GM21528 (cell line): ENCODE measurements at regions not wholly inside any gene's neighbourhood (a gene's known extent, or its start where the extent isn't known, plus 50 kb on each side); places are given as distances from the start of the nearest gene placed in this dataset.

Source experiments
- ATAC-seq: cut with Tn5 transposase; IDR thresholded peaks from one replicate; pipeline ENCODE4 v1.9.1; 2021; ENCODE audit warnings: mild to moderate bottlenecking, moderate library complexity; ENCODE audit not compliant: unreplicated experiment, low FRiP score

DNA sequence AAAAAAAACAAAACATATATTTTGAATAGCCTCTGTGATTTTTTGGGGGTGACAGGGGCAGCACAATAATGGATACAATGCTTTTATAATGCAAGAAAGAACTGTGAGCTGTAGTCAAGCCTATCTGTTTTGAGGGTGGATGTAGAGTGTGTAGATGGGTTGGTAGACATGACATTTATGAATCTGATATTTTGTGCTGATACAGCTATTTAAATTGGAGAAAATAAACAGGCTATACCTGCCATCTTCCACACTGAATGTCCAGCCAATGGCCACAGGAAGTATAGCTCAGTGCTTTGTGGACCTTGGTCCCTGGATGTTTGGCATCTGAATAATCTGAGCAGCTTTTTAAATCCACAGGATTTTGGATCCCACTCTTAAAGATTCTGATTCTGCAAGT, 175.0 kb downstream of the NEDD1 start:
- ATAC-seq = no peak

DNA sequence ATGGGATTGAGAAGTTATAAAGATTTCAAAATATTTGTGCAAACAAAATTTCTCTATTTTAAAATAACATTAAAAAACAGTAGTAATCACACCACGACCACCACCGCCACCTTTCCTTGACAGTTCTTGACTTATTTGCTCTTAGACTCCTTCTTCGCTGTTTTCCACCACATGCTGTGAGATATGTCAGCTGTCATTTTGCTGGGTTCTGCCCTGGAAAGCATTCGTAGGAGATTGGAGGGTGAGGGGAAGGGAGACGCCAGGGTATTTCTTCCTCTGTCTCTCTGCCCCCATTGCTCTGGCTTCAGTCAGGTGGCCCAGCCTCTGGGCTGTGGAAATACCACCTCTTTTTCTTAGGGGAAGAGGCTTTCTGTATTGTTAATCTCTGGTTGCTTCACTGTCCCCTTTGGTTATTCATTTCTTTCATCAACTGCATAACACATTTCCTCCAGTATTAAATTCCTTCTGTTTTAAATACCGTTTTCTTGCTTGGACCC, 186.2 kb downstream of the NEDD1 start:
- ATAC-seq = no peak

DNA sequence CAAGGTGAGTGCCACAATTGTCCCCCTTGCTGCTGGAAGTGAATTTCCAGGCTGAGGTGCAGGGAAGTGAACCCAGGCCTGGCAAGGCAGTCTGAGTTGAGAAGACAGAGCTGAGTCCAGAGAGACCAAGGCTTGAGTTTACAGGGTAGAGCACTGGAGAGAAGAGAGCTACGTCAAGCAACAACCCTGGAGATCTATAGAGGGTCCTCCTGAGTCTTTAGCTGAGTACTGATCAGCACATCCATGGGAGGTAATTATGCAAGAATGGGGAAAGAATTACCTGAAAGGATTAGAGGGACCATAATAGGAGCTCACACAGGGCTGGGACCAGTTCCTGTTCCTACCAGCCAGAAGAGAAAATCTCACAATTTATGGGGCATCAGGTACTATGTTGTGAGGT, 190.7 kb downstream of the NEDD1 start:
- no peak for ATAC-seq

DNA sequence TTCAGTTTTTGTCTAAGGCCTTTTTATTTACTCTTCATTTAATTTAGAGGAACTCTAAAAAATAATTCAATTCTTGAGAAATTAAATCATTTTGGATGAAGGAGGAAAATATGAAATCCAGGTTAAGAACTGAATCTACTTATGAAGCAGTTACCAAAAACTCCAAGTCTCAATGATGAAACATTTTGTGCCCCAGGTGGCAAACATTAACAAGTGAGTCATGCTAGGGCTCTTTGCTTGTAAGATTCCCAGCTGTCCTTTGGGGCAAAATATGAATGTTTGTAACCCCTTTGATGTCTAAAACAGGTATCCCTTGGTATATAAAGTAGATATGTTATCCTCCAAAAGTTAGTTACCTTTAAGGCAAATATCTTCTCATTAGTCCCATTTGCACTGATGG, 202.4 kb downstream of the NEDD1 start:
- no peak for ATAC-seq

DNA sequence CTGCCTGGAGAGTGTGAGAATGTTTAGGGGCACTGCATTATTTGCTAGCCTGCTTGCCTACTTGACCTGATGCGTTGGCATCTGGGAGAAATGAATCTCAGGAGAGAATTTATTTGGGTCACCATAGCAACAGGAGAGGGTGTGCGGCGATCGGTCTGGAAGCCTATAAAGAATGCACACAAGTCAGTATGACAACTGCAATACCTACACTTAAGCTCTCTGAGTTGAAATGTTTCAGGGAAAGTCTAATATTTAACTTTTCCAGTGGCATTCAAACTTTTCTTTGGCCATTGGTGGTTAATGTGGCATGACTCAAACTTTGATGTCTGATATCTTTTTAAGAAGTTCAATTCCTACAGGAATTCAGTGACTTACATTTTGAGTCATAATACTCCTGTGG, 205.1 kb downstream of the NEDD1 start:
- no peak for ATAC-seq

DNA sequence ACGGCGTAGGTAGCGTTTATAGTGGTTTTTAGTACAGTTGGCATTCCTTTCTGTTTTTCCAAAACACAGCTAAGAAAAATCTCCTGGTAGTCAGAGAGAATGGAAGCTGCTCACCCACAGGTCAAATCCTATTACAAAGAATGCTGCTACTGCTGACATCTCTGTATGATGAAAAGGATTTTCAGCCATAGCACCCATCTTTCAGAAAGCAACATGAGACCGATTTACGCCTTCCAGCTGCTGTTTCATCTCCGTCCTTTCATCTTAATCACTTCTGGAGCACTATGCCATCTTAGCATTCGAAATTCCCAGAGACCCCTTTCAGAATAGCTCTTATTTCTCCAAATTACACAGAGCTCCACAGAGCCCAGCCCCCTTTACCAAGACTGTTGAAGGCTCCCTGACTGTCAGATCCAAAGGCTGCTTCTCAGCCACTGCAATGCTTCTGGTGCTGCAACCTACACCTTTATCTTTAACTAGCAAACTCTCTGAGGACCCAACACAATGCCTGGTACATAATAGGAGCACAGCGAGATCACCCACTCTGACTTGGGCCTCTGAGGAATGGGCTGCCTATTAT, 211.8 kb downstream of the NEDD1 start:
- no peak for ATAC-seq

DNA sequence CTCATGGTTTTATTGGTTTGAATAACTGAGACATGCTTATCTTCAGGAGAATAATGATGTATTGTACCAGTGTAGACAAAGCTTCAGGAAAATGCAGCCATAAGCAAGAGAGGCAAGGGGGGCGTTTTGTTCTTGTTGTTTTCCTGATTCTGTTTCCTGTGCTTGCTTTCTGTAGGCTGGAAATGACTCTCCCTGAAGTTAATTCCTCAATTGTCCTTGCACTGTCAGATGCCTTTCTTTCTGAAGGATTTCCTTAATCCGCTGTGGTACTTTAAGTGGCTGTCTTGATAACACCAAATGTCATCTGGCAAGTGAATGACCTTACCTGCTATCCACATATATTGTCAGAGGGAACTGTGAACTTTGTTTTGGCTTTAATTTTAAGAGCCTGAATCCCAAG, 220.0 kb downstream of the NEDD1 start:
- ATAC-seq = no peak

DNA sequence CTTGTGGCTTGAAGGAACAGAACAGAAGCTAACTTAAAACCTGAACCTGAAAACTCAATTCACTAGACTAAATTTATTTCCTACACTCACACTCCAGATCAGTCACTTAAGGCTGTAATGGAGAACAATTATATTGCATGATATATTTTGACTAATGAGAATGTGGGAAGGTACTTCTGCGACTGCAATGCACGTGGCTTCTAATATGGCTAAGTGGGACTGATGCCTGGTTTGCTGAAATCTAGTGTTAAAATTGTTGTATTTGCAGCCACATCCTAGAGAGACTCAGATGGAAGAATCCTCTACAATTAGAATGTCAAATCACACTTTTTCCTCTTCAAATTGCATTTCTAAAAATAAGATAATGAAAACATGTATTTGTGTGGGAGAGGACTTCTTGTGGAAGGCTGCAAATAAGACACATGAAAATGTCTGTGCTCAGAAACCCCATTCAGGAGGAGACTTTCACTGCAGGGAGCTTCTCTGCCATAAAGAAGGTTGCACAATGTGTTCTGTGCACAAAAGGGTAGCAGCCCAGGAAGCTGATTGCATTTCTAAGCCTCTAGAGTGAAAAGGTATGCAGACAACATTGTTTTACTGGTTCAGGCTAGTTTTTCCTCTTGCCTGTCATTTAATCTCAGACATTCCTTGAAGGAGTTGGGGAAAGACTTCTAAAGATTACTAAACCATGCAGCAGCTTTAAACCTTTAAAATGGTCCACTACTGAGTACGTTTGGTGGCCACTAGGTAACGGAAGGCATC, 224.3 kb downstream of the NEDD1 start:
- no peak for ATAC-seq

DNA sequence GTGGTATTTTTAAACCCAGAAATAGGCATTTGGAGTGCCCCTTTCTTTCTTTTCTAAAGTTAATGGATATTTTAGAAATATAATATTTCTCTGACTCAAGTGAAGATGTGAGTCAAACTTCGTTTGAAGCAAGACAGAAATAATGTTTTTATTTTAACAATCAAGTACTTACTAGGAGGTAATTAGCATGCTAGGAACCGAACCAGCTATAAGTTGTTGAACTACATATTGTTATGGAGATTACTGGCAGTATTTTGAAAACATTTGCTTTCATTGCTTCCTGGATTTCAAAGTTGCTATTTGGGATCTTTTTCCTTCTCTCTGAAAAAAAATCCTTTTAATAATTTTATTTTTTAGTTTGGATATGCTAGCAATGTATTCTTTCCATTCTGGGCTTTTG, 225.2 kb downstream of the NEDD1 start:
- no peak for ATAC-seq

DNA sequence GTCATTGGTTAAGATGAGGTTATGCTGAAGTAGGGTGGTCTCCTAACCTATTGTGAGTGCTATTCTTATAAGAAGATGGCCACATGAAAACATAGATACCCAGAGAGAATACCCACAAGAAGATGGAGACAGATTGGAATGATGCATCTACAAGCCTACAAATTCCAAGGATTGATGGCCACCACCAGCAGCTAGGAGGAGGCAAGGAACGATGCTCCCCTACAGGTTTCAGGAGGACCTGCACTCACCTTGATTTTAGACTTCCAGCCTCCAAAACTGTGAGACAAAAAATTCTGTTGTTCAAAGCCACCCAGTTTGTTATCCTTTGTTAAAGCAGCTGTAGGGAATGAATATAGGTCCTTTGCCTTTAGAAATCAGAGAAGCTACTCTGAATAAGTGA, 227.4 kb downstream of the NEDD1 start:
- ATAC-seq = no peak

DNA sequence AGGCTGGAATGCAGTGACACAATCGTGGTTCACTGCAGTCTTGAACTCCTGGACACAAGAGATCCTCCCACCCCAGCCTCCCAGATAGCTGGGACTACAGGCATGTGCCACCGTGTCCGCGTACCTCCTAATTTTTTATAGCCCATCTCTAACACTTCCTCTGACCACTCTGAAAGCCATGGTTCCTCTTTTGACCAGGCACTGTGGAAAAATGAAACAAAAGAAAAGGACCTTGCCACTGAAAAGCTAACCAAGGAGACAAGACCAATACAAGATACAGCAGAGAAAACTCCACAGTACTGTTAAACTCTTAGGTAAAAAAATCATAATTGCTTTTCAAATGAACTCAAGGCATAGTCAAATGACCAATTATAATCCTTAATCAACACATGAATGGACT, 233.3 kb downstream of the NEDD1 start:
- no peak for ATAC-seq

DNA sequence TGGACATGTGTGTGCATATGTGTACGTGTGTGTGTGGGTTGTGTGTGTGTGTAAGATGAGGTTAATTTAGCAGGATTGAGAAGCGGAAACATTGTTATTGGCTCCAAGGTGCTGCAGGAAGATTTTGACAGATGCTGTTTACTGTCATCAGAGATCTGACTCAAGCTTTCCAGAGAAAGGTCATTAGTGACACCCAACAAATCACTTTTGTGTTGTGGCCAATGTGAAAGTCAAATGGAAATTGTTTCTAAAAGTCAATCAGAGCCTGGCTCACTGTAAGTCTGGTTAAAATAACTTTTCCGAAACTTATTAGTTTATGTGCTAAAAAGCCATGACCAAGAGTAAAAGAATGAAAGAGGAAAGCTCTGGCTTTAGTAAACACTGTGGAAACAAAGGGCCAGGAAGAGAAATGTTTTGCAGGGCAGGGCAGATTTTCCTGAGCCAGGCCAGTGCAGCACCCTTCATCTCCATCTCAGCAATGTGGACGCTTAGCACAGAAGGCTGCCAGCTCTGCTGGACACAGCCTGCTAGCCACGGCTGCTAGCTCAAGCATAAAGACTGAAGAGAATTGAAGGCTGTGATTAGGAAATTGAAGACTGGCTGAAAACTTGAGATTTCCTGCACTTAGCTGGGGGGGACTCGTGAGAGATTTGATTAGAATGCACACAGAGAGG, 235.8 kb downstream of the NEDD1 start:
- ATAC-seq = no peak

DNA sequence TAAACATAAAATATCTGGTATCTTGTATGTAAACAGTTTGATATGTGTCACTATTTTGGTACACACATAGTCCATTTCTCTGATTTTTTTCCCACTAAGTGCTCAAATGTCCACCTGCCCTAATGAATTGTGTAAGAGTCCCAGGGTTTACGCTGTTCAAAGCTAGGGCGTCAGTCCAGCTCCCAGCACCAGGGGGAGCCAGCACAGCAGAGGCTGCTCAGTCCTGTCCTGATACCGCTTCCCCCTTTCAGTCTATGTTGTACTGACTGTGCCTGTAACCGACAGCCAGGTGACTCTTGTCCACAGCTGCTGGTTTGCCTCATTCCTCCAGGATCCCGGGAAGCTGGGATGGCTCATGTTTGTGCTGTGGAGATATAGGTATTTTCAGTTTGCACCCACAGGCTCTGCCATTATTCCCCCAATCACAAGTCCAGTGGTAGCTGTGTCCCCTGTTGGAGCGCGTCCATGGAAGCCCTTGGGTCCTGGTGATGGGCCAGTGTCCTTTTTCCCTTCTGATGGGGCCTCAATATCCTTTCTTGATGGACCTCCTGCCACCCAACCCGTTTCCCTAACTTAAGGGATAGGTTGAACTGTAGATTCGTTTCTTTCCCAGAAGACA, 242.0 kb downstream of the NEDD1 start:
- ATAC-seq = peak; percentile 96

DNA sequence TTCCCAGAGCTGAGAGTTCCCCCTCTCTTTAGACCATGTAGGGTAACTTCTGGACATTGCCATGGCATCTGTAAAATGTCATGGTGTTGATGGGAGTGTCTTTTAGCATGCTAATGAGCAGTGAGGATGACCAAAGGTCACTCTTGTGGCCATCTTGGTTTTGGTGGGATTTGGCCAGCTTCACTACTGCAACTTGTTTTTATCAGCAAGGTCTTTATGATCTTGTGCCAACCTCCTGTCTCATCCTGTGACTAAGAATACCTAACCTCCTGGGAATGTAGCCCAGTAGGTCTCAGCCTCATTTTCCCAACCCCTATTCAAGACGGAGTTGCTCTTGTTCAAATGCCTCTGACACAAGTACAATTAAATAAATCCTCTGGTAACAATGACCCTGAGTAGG, 244.4 kb downstream of the NEDD1 start:
- ATAC-seq = no peak

DNA sequence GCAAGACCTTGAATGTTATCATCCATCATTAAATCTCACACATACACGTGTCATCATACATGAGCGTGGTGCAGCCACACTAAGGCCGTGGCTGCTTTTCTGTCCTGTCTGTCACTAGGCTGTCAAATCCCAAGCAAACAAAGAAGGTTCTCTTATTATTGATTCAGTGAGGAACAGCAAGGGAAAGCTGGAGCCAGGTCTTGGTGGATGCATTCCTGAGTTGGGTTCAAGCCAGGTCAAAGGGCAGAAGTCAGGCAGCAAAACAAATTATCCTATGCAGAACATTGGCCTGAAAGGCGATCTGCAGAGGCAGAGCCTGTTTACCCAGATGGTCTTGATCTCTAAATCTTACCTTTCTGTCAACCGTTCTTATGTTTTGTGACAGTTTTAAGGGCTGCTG, 252.3 kb downstream of the NEDD1 start:
- no peak for ATAC-seq

DNA sequence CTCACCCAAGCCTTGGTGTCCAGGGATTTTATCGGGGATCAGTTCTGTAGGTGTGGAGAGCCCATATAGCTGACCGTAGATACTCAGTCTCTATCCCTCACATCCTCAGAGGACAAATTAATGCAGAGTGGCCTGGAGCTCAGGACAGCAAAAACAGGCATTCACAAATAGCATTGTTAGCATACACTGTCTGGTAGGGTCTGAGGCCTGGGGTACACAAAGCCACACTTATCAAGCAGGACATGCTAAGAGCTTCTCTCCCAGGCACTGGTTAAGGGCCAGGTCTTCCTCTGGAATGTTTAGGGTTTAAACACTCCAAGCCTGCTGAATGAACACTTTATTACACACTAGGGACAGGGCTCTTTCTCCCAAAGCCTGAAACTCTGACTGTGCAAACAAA, 253.2 kb downstream of the NEDD1 start:
- ATAC-seq = no peak

DNA sequence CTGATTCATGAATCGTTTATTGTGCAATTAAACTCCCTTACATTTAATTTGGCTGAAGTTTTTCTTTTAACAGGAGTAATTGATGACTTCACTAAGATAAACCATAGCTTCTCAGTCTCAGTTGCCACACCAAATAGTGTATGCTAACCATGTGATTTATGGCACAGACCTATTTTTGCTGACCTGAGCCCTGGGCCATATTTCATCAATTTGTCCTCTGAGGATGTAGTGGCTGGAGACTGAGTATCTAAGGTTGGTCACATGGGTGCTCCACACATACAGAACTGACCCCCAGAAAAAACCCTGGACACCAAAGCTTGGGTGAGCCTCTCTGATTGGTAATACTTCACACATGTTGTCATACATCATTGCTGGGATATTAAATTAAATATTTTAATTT, 255.1 kb downstream of the NEDD1 start:
- no peak for ATAC-seq

DNA sequence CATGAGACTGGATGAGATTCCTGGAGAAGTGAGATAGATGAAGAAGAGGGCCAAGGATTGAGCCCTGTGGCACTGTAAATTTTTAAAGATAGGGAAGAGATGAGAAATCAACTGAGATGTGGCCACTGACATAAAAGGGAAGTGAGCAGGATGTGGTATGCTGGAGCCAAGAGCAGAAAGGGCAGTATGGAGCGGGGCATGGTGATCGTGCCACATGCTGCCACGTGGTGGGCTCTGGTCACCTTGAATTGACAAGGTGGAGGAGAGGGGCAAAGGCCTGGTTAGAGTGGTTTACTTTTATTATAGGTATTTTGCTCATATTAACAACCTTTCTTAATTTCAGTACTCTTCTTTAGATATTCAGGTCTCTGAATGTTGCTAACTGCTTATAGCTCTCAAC, 257.9 kb downstream of the NEDD1 start:
- ATAC-seq = no peak

DNA sequence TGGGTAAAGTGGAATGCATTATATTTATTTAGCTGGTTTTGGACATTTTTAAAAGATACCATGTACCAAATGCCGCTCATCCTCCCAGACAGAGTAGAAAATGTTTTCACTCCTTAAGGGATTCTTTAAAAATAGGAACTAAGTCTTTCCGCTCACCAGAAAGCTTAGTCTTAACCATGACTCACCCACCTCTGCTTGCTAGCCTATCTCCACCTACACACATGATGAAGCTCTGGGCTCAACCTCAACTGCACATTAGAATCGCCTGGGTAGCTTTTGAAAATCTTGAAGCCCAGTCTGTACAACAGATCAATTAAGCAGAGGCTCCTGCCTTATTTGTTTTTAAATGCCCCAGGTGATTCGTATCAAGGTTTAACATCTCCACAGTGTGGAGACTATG, 260.5 kb downstream of the NEDD1 start:
- no peak for ATAC-seq

DNA sequence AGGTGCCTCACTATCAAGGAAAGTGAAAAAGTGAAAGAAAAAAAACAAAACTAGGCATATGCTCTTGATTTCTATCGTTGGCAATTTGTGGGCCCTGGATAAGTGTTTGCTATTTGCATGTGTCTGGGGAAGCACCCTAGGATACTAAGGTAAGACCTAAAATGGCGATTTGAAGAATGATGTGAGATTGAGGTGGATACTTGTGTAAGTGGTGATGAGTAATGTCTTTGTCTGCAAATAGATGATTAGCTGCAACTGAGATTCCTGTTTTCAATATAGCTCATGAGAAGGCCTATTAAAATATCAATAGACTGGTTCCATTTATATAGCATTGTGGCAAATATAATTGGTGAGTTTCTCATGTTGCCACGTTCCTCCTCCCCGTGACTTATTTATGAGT, 261.7 kb downstream of the NEDD1 start:
- no peak for ATAC-seq

DNA sequence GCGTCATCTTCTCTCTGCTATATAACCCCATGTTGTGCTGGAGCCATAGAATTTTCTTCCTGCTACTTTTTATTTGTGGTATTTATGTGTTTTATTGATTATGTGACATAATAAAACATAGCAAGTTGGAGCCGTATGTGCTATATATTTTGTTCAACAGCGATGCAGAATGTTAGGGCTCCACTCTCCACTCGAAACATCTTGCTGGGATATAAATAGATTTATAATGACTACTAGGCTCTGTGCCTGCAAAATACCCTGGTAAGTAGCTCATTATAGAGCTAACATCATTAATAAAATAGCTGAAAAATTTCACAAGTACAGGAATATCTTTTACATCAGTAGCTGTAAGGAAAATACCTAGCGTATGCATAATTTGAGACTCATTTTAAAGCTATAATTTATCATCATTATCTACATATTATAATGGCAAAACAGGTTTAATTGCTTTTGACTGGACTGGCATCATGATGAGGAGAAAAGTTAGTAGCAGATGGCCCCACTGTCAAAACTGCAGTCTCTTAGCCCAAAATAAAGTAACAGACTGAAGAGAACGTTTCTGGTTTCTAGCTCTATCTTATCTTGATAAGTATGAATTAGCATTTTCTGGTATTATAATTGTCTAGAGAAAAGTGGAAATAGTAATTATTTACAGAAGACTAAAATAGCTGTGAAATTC, 263.0 kb downstream of the NEDD1 start:
- ATAC-seq = no peak
